SK-N-SH (cell line): ENCODE measurements at regions not wholly inside any gene's neighbourhood (a gene's known extent, or its start where the extent isn't known, plus 50 kb on each side); places are given as distances from the start of the nearest gene placed in this dataset.

ENCODE experiments used
- CTCF ChIA-PET: fragments of 300-600, 350-600 bp; formaldehyde crosslinking; extraction: SDS; loops from one replicate; lab custom pipeline; 2021; lab: Yijun Ruan, JAX
- POLR2A ChIA-PET: fragments of 350-600 bp; sonication (Branson Sonifier 250); formaldehyde crosslinking; extraction: SDS; loops from one replicate; lab custom pipeline; 2020; ENCODE audit warnings: antibody characterized with exemption, inconsistent platforms; lab: Yijun Ruan, JAX
- DNase-seq: peaks from one replicate; pipeline ENCODE4 v3.0.0; 2012
- H2AFZ ChIP-seq: fragments of 200-600 bp; sonication (generic); 2 replicates; pipeline ENCODE4 v1.8.1; 2016; ENCODE audit warnings: antibody characterized with exemption, mild to moderate bottlenecking, low read depth
- H3F3A ChIP-seq: fragments of 200-600 bp; sonication (generic); replicated peaks from 2 replicates; pipeline ENCODE3; 2016; ENCODE audit warnings: antibody characterized with exemption, mild to moderate bottlenecking; ENCODE audit not compliant: insufficient read depth
- H3K27ac ChIP-seq, 2 experiments: fragments of 200-500 bp in 1 of 2; fragments of 200-600 bp in 1 of 2; sonication (Bioruptor generic) in 1 of 2; sonication (generic), shearing (Covaris generic) in 1 of 2; 2 replicates each; pipeline versions ENCODE4 v1.5.1 to v1.6.1; 2014 to 2016; ENCODE audit warnings: low read depth in 2 of 2, inconsistent platforms in 1 of 2, low read length in 1 of 2, mild to moderate bottlenecking in 1 of 2, mixed read lengths in 1 of 2
- H3K27me3 ChIP-seq: fragments of 200-600 bp; sonication (generic), shearing (Covaris generic); 2 replicates; pipeline ENCODE4 v1.6.1; 2016; ENCODE audit warnings: mixed run types; ENCODE audit not compliant: insufficient read depth
- H3K36me3 ChIP-seq, 2 experiments: fragments of 200-500 bp in 1 of 2; fragments of 200-600 bp in 1 of 2; sonication (Bioruptor generic) in 1 of 2; sonication (generic) in 1 of 2; replicated peaks in 1 of 2; 2 replicates each; pipeline versions ENCODE3 to v1.5.1; 2014 to 2016; ENCODE audit warnings: low read length in 1 of 2, mild to moderate bottlenecking in 1 of 2; ENCODE audit not compliant: insufficient read depth in 2 of 2, control insufficient read depth in 1 of 2
- H3K4me1 ChIP-seq, 2 experiments: fragments of 200-500 bp in 1 of 2; fragments of 200-600 bp in 1 of 2; sonication (Bioruptor generic) in 1 of 2; sonication (generic), shearing (Covaris generic) in 1 of 2; 2 replicates each; pipeline versions ENCODE4 v1.5.1 to v1.6.1; 2014 to 2016; ENCODE audit warnings: low read depth in 1 of 2, low read length in 1 of 2, mixed run types in 1 of 2; ENCODE audit not compliant: insufficient read depth in 2 of 2, control insufficient read depth in 1 of 2
- H3K4me2 ChIP-seq: fragments of 200-600 bp; sonication (generic), shearing (Covaris generic); 2 replicates; pipeline ENCODE4 v1.6.1; 2017; ENCODE audit warnings: mixed run types
- H3K4me3 ChIP-seq, 2 experiments: fragments of 200-500 bp in 1 of 2; fragments of 200-600 bp in 1 of 2; sonication (Bioruptor generic) in 1 of 2; sonication (generic), shearing (Covaris generic) in 1 of 2; 2 replicates each; pipeline versions ENCODE4 v1.5.1 to v1.8.1; 2014 to 2016; ENCODE audit warnings: low read depth in 2 of 2, inconsistent platforms in 1 of 2, low read length in 1 of 2, mild to moderate bottlenecking in 1 of 2, mixed read lengths in 1 of 2, moderate library complexity in 1 of 2
- H3K79me2 ChIP-seq: fragments of 200-600 bp; sonication (generic); 2 replicates; pipeline ENCODE4 v1.8.1; 2017; ENCODE audit warnings: mild to moderate bottlenecking; ENCODE audit not compliant: insufficient read depth
- H3K9ac ChIP-seq: fragments of 200-600 bp; sonication (generic); 2 replicates; pipeline ENCODE4 v1.6.1; 2017; ENCODE audit warnings: mixed run types
- H3K9me2 ChIP-seq: fragments of 200-600 bp; sonication (generic); 2 replicates; pipeline ENCODE4 v1.6.1; 2017; ENCODE audit warnings: mixed run types
- H3K9me3 ChIP-seq: fragments of 200-600 bp; sonication (generic); 2 replicates; pipeline ENCODE4 v1.6.1; 2017; ENCODE audit warnings: mixed run types, mild to moderate bottlenecking, moderate library complexity
- H4K20me1 ChIP-seq: fragments of 200-600 bp; sonication (generic); 2 replicates; pipeline ENCODE4 v1.6.1; 2017; ENCODE audit warnings: mild to moderate bottlenecking, mixed run types; ENCODE audit not compliant: insufficient read depth
- CHD2 ChIP-seq: fragments of 150-350 bp; IDR thresholded peaks from 2 replicates; pipeline ENCODE4 v1.6.1; 2018; ENCODE audit warnings: low read length; ENCODE audit not compliant: partially characterized antibody
- CTCF ChIP-seq: fragments of 200-600 bp; sonication (generic); IDR thresholded peaks from 2 replicates; pipeline ENCODE4 v1.6.1; 2017; ENCODE audit warnings: antibody characterized with exemption, mild to moderate bottlenecking, moderate library complexity
- EZH2phosphoT487 ChIP-seq: fragments of 200-600 bp; sonication (generic); IDR thresholded peaks from 2 replicates; pipeline ENCODE4 v1.6.1; 2017; ENCODE audit warnings: low read depth, mixed run types, mild to moderate bottlenecking, antibody characterized with exemption, moderate library complexity, borderline replicate concordance
- GABPA ChIP-seq: IDR thresholded peaks from 2 replicates; pipeline ENCODE4 v1.4.0; 2012; ENCODE audit warnings: low read depth, mild to moderate bottlenecking
- GATA2 ChIP-seq: sonication (generic); formaldehyde crosslinking; IDR thresholded peaks from 2 replicates; pipeline ENCODE4 v1.5.0; 2020; ENCODE audit warnings: mild to moderate bottlenecking, missing genetic modification reagents
- JUND ChIP-seq: IDR thresholded peaks from 2 replicates; pipeline ENCODE4 v1.4.0; 2012
- MAX ChIP-seq: IDR thresholded peaks from 2 replicates; pipeline ENCODE4 v1.4.0; 2012; ENCODE audit warnings: low read depth
- NFIC ChIP-seq: IDR thresholded peaks from 2 replicates; pipeline ENCODE4 v1.4.0; 2012; ENCODE audit warnings: borderline replicate concordance
- NRF1 ChIP-seq: IDR thresholded peaks from 2 replicates; pipeline ENCODE4 v1.6.1; 2012; ENCODE audit warnings: low read depth, mild to moderate bottlenecking, low read length
- RAD21 ChIP-seq: IDR thresholded peaks from 2 replicates; pipeline ENCODE4 v1.6.1; 2012; ENCODE audit warnings: mild to moderate bottlenecking, low read length
- RCOR1 ChIP-seq: fragments of 150-350 bp; IDR thresholded peaks from 2 replicates; pipeline ENCODE4 v1.6.1; 2017; ENCODE audit warnings: antibody characterized with exemption, low read length
- REST ChIP-seq: IDR thresholded peaks from 2 replicates; pipeline ENCODE4 v1.6.1; 2012; ENCODE audit warnings: mild to moderate bottlenecking, low read depth, low read length, moderate library complexity
- RFX5 ChIP-seq: IDR thresholded peaks from 2 replicates; pipeline ENCODE4 v1.6.1; 2012; ENCODE audit warnings: mild to moderate bottlenecking, improper control_type of control experiment, low read length
- SMC3 ChIP-seq: IDR thresholded peaks from 2 replicates; pipeline ENCODE4 v1.6.1; 2012; ENCODE audit warnings: low read depth, low read length, improper control_type of control experiment
- USF2 ChIP-seq: fragments of 150-350 bp; IDR thresholded peaks from 2 replicates; pipeline ENCODE4 v1.6.1; 2017; ENCODE audit warnings: antibody characterized with exemption, low read length, low read depth, borderline replicate concordance
- YY1 ChIP-seq: IDR thresholded peaks from 2 replicates; pipeline ENCODE4 v1.4.0; 2012; ENCODE audit warnings: low read depth, mild to moderate bottlenecking
- ZBTB33 ChIP-seq: IDR thresholded peaks from 2 replicates; pipeline ENCODE4 v1.4.0; 2012; ENCODE audit warnings: low read depth, borderline replicate concordance
- WGBS: methylation state at CpG from one replicate; pipeline ENCODE4 v1.1.6; 2017; ENCODE audit warnings: low lambda C conversion rate; 5-methylcytosine and 5-hydroxymethylcytosine counted together

- 6% methylated on average over 2 of the region's 2 CpGs for WGBS
- Histone ChIP-seq H3K4me2 (no peak overlapping the region), H3K9me2 (no peaks in the 10 kb centered on the region), H3K9ac (no peak overlapping the region), H3K27me3 (no peaks in the 10 kb centered on the region), H3K4me3 (no peak overlapping the region), H4K20me1 (no peaks in the 10 kb centered on the region), H3K79me2 (no peaks in the 10 kb centered on the region), H3K9me3 (no peaks in the 10 kb centered on the region), H3F3A (no peaks in the 10 kb centered on the region), H3K27ac (no peak overlapping the region), H3K4me1 (no peaks in the 10 kb centered on the region), H3K36me3 (no peaks in the 10 kb centered on the region), H2AFZ (no peak overlapping the region)
- POLR2A ChIA-PET: no interaction called here
- DNase-seq: no peak
- CTCF ChIA-PET: interaction anchor here (0.7 kb wide), 1 partner anchor 13 kb away, joined by 3 read pairs; no protein-coding TSS in a partner anchor
- TF ChIP-seq RCOR1 (no peak), USF2 (no peak), GATA2 (CRISPR knock-in tag) (no peak)
These were observed 1093.4 kb downstream of the SORCS3 start for GRCh38 chr10:105734479-105734878.

GRCh38 chr10:105733924-105734323 lies 1092.8 kb downstream of the SORCS3 start:
- CTCF ChIA-PET: interaction anchor here (1.4 kb wide), 1 partner anchor 42 kb away, joined by 3 read pairs; no protein-coding TSS in a partner anchor

More at GRCh38 chr10:105733924-105734323, 1092.8 kb downstream of the SORCS3 start:
- POLR2A ChIA-PET: no interaction called here
- H2AFZ ChIP-seq: no peak overlapping the region
- H3K27me3 ChIP-seq: no peaks in the 10 kb centered on the region
- no peak overlapping the region for H3K4me3 ChIP-seq
- H4K20me1 ChIP-seq: no peaks in the 10 kb centered on the region
- H3K27ac ChIP-seq: no peak overlapping the region
- H3K4me2 ChIP-seq: no peak overlapping the region
- no peak for DNase-seq
- no peaks in the 10 kb centered on the region for H3K4me1 ChIP-seq
- no peaks in the 10 kb centered on the region for H3K9me3 ChIP-seq
- no peak overlapping the region for H3K9ac ChIP-seq
- no peak for TF ChIP-seq ZBTB33
- TF ChIP-seq RAD21: no peak
- no peak for TF ChIP-seq JUND
- no peak for TF ChIP-seq NFIC
- TF ChIP-seq NRF1: no peak
- TF ChIP-seq CTCF: no peak
- TF ChIP-seq GABPA: no peak
- TF ChIP-seq RFX5: no peak
- TF ChIP-seq REST: no peak
- no peak for TF ChIP-seq YY1
- TF ChIP-seq CHD2: no peak
- TF ChIP-seq MAX: no peak
- no peak for TF ChIP-seq RCOR1
- no peak for TF ChIP-seq EZH2phosphoT487
- TF ChIP-seq SMC3: no peak
- H3K9me2 ChIP-seq: no peaks in the 10 kb centered on the region
- no peaks in the 10 kb centered on the region for H3F3A ChIP-seq
- no peaks in the 10 kb centered on the region for H3K79me2 ChIP-seq
- H3K36me3 ChIP-seq: no peaks in the 10 kb centered on the region
